GM12878 (cell line): ENCODE measurements at regions not wholly inside any gene's neighbourhood (a gene's known extent, or its start where the extent isn't known, plus 50 kb on each side); places are given as distances from the start of the nearest gene placed in this dataset.

Experiments
- ATAC-seq: fragments of 200-7000 bp; cut with Tn5 transposase; 3 replicates; pipeline ENCODE4 v1.9.1; 2020; ENCODE audit warnings: mild to moderate bottlenecking, moderate library complexity
- BruUV-seq: library from RNA; stranded (reverse); fragments of 400-500 nt; replicated peaks from 2 replicates; lab custom pipeline; 2021; lab: Mats Ljungman, UMichigan
- CTCF ChIA-PET: fragments of 300-600 bp; sonication (Branson Sonifier 250); formaldehyde crosslinking; extraction: SDS; loops from one replicate; lab custom pipeline; 2021; ENCODE audit warnings: inconsistent platforms; lab: Yijun Ruan, JAX
- POLR2A ChIA-PET: fragments of 350-600 bp; formaldehyde crosslinking; extraction: SDS; loops from one replicate; lab custom pipeline; 2021; ENCODE audit warnings: inconsistent platforms; lab: Charles Lee
- RAD21 ChIA-PET: fragments of 300-600 bp; sonication (Branson Sonifier 250); formaldehyde crosslinking; loops from one replicate; lab custom pipeline; 2023; ENCODE audit warnings: antibody characterized with exemption; ENCODE audit not compliant: unreplicated experiment; lab: Charles Lee
- SMC1A ChIA-PET: fragments of 300-600 bp; sonication (Branson Sonifier 250); formaldehyde crosslinking; loops from one replicate; lab custom pipeline; 2023; ENCODE audit not compliant: unreplicated experiment, uncharacterized antibody; lab: Charles Lee
- DNase-seq: peaks from one replicate; pipeline ENCODE4 v3.0.0-alpha.2; 2011; ENCODE audit warnings: low read depth, low spot score
- FAIRE-seq: peaks from 3 replicates; lab custom pipeline; 2011; peaks lifted over from hg19 to GRCh38; lab: Jason Lieb, UNC
- H2AFZ ChIP-seq: 2 replicates; pipeline ENCODE4 v1.6.0; 2011; ENCODE audit warnings: low read depth, low read length, control low read depth; ENCODE audit not compliant: control insufficient read depth
- H3K27ac ChIP-seq: 2 replicates; pipeline ENCODE4 v1.5.1; 2011; ENCODE audit warnings: control low read depth; ENCODE audit not compliant: control insufficient read depth, insufficient read depth
- H3K27me3 ChIP-seq, 2 experiments: replicated peaks in 1 of 2; 2 replicates each; pipeline versions ENCODE4 v1.6.0 to v1.6.1; 2011; ENCODE audit warnings: low read length in 1 of 2; ENCODE audit not compliant: control insufficient read depth in 2 of 2, insufficient read depth in 2 of 2
- H3K36me3 ChIP-seq, 2 experiments: 2 replicates each; pipeline ENCODE4 v1.5.1; 2011; ENCODE audit warnings: low read length in 1 of 2; ENCODE audit not compliant: control insufficient read depth in 2 of 2, insufficient read depth in 2 of 2
- H3K4me1 ChIP-seq: 2 replicates; pipeline ENCODE4 v1.6.1; 2011; ENCODE audit warnings: mild to moderate bottlenecking, low read length, moderate library complexity, mixed read lengths; ENCODE audit not compliant: control insufficient read depth, insufficient read depth
- H3K4me2 ChIP-seq: 2 replicates; pipeline ENCODE4 v1.6.0; 2011; ENCODE audit warnings: control low read depth; ENCODE audit not compliant: control insufficient read depth, insufficient read depth
- H3K4me3 ChIP-seq: fragments of 200-600 bp; sonication (generic); 2 replicates; pipeline ENCODE4 v1.5.1; 2016
- H3K79me2 ChIP-seq: 2 replicates; pipeline ENCODE4 v1.6.0; 2011; ENCODE audit warnings: low read length; ENCODE audit not compliant: control insufficient read depth, insufficient read depth
- H3K9ac ChIP-seq: 2 replicates; pipeline ENCODE4 v1.8.0; 2011; ENCODE audit warnings: low read length, control low read depth, mixed read lengths; ENCODE audit not compliant: control insufficient read depth, insufficient read depth
- H3K9me3 ChIP-seq: replicated peaks from 3 replicates; pipeline ENCODE4 v1.5.1; 2011; ENCODE audit warnings: mild to moderate bottlenecking, low read length; ENCODE audit not compliant: control insufficient read depth, insufficient read depth
- H4K20me1 ChIP-seq: 2 replicates; pipeline ENCODE4 v1.6.0; 2011; ENCODE audit not compliant: control insufficient read depth, insufficient read depth
- CBX3 ChIP-seq: fragments of 200-600 bp; sonication (generic); IDR thresholded peaks from 2 replicates; pipeline ENCODE4 v1.6.1; 2016; ENCODE audit warnings: low read depth, borderline replicate concordance
- JUND ChIP-seq: IDR thresholded peaks from 2 replicates; pipeline ENCODE4 v1.6.1; 2012; ENCODE audit warnings: low read depth, mild to moderate bottlenecking, low read length, improper control_type of control experiment, moderate library complexity
- KLF5 ChIP-seq: fragments of 450-650 bp; IDR thresholded peaks from 2 replicates; pipeline ENCODE4 v1.6.1; 2014; ENCODE audit warnings: mild to moderate bottlenecking; ENCODE audit not compliant: partially characterized antibody
- LARP7 ChIP-seq: fragments of 450-650 bp; IDR thresholded peaks from 2 replicates; pipeline ENCODE4 v1.6.1; 2017; ENCODE audit warnings: mild to moderate bottlenecking
- SREBF2 ChIP-seq: IDR thresholded peaks from 2 replicates; pipeline ENCODE4 v1.6.1; 2012; ENCODE audit warnings: mild to moderate bottlenecking, low read length
- ZSCAN29 ChIP-seq: fragments of 450-650 bp; IDR thresholded peaks from 2 replicates; pipeline ENCODE4 v1.6.1; 2017; ENCODE audit warnings: mild to moderate bottlenecking, moderate library complexity
- WGBS: methylation state at CpG from one replicate; pipeline ENCODE4 v1.1.6; 2016; ENCODE audit warnings: low lambda C conversion rate; ENCODE audit not compliant: insufficient replicate concordance, insufficient coverage; ENCODE audit errors: missing lambda C conversion rate; 5-methylcytosine and 5-hydroxymethylcytosine counted together
- in situ Hi-C: fragments of 300-500 bp; cut with MboI; formaldehyde crosslinking; loops from 9 replicates; pipeline ENCODE4 v1.14.3; 2018; ENCODE audit warnings: mixed read lengths
- intact Hi-C: fragments of 100-400 bp; cut with micrococcal nuclease; formaldehyde crosslinking; loops from one replicate; pipeline ENCODE4 v1.14.2; 2022; ENCODE audit not compliant: unreplicated experiment
- TF ChIP-seq, protein P1 (sequence below): fragments of 450-650 bp; IDR thresholded peaks from 2 replicates; pipeline ENCODE4 v1.6.1; 2017; ENCODE audit warnings: mild to moderate bottlenecking, moderate library complexity
- TF ChIP-seq, protein P2 (sequence below): IDR thresholded peaks from 2 replicates; pipeline ENCODE4 v1.6.1; 2011; ENCODE audit warnings: borderline replicate concordance, low read depth, mild to moderate bottlenecking, moderate library complexity, mixed read lengths, low read length; ENCODE audit not compliant: insufficient read depth; ENCODE audit errors: extremely low read length

DNA sequence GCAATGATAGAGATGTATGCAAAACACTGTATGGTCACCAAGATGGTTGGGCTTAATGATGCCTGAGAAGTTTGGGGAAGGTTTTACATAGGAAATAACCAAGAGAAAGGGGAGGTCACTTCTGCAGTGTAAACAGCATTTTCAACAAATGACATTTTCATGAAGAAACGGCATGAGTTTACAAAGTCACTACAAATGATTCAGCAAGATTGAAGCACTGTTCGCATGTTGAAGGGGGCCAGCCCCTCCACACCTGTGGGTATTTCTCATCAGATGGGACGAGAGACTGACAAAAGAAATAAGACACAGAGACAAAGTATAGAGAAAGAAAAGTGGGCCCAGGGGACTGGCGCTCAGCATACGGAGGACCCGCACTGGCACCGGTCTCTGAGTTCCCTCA, 234.1 kb upstream of the POGK start:
- Histone ChIP-seq H2AFZ (no peak overlapping the region), H3K79me2 (no peaks in the 10 kb centered on the region), H3K4me1 (no peaks in the 10 kb centered on the region), H3K9ac (no peak overlapping the region), H3K27ac (no peak overlapping the region), H3K27me3 (no peaks in the 10 kb centered on the region), H4K20me1 (no peaks in the 10 kb centered on the region), H3K4me3 (no peak overlapping the region), H3K9me3 (no peaks in the 10 kb centered on the region), H3K4me2 (no peak overlapping the region), H3K36me3 (no peaks in the 10 kb centered on the region)
- ATAC-seq (no peak), DNase-seq (no peak), FAIRE-seq (no peak)
- 60% methylated on average over 7 of the region's 7 CpGs for WGBS
- TF ChIP-seq SREBF2, result no peak
- TF ChIP-seq ZSCAN29, result no peak
- TF ChIP-seq, protein P1, sequence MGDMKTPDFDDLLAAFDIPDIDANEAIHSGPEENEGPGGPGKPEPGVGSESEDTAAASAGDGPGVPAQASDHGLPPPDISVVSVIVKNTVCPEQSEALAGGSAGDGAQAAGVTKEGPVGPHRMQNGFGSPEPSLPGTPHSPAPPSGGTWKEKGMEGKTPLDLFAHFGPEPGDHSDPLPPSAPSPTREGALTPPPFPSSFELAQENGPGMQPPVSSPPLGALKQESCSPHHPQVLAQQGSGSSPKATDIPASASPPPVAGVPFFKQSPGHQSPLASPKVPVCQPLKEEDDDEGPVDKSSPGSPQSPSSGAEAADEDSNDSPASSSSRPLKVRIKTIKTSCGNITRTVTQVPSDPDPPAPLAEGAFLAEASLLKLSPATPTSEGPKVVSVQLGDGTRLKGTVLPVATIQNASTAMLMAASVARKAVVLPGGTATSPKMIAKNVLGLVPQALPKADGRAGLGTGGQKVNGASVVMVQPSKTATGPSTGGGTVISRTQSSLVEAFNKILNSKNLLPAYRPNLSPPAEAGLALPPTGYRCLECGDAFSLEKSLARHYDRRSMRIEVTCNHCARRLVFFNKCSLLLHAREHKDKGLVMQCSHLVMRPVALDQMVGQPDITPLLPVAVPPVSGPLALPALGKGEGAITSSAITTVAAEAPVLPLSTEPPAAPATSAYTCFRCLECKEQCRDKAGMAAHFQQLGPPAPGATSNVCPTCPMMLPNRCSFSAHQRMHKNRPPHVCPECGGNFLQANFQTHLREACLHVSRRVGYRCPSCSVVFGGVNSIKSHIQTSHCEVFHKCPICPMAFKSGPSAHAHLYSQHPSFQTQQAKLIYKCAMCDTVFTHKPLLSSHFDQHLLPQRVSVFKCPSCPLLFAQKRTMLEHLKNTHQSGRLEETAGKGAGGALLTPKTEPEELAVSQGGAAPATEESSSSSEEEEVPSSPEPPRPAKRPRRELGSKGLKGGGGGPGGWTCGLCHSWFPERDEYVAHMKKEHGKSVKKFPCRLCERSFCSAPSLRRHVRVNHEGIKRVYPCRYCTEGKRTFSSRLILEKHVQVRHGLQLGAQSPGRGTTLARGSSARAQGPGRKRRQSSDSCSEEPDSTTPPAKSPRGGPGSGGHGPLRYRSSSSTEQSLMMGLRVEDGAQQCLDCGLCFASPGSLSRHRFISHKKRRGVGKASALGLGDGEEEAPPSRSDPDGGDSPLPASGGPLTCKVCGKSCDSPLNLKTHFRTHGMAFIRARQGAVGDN, result no peak
- TF ChIP-seq JUND, result no peak
- no peak for TF ChIP-seq LARP7
- no peak for TF ChIP-seq CBX3
- TF ChIP-seq, protein P2, sequence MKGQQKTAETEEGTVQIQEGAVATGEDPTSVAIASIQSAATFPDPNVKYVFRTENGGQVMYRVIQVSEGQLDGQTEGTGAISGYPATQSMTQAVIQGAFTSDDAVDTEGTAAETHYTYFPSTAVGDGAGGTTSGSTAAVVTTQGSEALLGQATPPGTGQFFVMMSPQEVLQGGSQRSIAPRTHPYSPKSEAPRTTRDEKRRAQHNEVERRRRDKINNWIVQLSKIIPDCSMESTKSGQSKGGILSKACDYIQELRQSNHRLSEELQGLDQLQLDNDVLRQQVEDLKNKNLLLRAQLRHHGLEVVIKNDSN, result no peak
- TF ChIP-seq KLF5, result no peak
- intact Hi-C loops (no loop called here), in situ Hi-C loops (no loop called here)
- ChIA-PET SMC1A (no interaction called here), POLR2A (no interaction called here), RAD21 (no interaction called here), CTCF (no interaction called here)
- no TSS peak for BruUV-seq
